D721Med (cell line): ENCODE measurements at regions not wholly inside any gene's neighbourhood (a gene's known extent, or its start where the extent isn't known, plus 50 kb on each side); places are given as distances from the start of the nearest gene placed in this dataset.
"Not testable (repeated sequence)": the region's sequence is repeated elsewhere in the genome, so short reads cannot be mapped to it uniquely, and the experiment has no call there.

Experiments
- DNase-seq: peaks from one replicate; pipeline ENCODE4 v3.0.0; 2011; ENCODE audit warnings: low spot score; ENCODE audit not compliant: insufficient read length
- FAIRE-seq: peaks from 2 replicates; lab custom pipeline; 2011; peaks lifted over from hg19 to GRCh38; lab: Jason Lieb, UNC
- CTCF ChIP-seq: IDR thresholded peaks from 2 replicates; pipeline ENCODE4 v1.5.1; 2012; ENCODE audit warnings: mild to moderate bottlenecking, control low read depth; ENCODE audit not compliant: insufficient read depth; ENCODE audit errors: missing control alignments

- no peak for FAIRE-seq
- no peak for DNase-seq
- no peak for TF ChIP-seq CTCF
Observed at GRCh38 chr2:129024796-129025195, 706.1 kb upstream of the HS6ST1 start.

- FAIRE-seq, result no peak
- DNase-seq, result no peak
- TF ChIP-seq CTCF, result no peak
Observed at GRCh38 chr2:129035992-129036391, 717.3 kb upstream of the HS6ST1 start.

- FAIRE-seq, DNase-seq: not testable (repeated sequence)
Observed at GRCh38 chr2:129043677-129044076, 725.0 kb upstream of the HS6ST1 start.

GRCh38 chr2:129046475-129046874 lies 727.8 kb upstream of the HS6ST1 start:
- not testable (repeated sequence) for DNase-seq, FAIRE-seq

GRCh38 chr2:129050101-129050500 lies 731.4 kb upstream of the HS6ST1 start:
- no peak for FAIRE-seq
- TF ChIP-seq CTCF, result no peak
- no peak for DNase-seq

GRCh38 chr2:129055242-129055641 lies 736.6 kb upstream of the HS6ST1 start:
- FAIRE-seq, result no peak
- no peak for DNase-seq
- no peak for TF ChIP-seq CTCF

- FAIRE-seq (no peak), DNase-seq (no peak)
- no peak for TF ChIP-seq CTCF
Observed at GRCh38 chr2:129055824-129056223, 737.2 kb upstream of the HS6ST1 start.

GRCh38 chr2:129056309-129056958 lies 737.8 kb upstream of the HS6ST1 start:
- DNase-seq (no peak), FAIRE-seq (no peak)
- no peak for TF ChIP-seq CTCF
